ENCODE measurements at regions not wholly inside any gene's neighbourhood (a gene's known extent, or its start where the extent isn't known, plus 50 kb on each side); places are given as distances from the start of the nearest gene placed in this dataset.
"Not testable (repeated sequence)": the region's sequence is repeated elsewhere in the genome, so short reads cannot be mapped to it uniquely, and the experiment has no call there.

GRCh38 chr5:118295045-118295444 lies 693.3 kb downstream of the DTWD2 start:
- H3K9me3 Mint-ChIP-seq: peaks cover 3% of the 10 kb centered on the region
- DNase-seq (ENCODE audit: low read depth, low spot score): no peak
- H3K4me1 Mint-ChIP-seq: peaks cover 5% of the 10 kb centered on the region
- H3K4me3 Mint-ChIP-seq: no peak overlapping the region
- no peak for TF ChIP-seq CTCF (conservative IDR thresholded peaks at IDR 0.05)
- H3K27ac Mint-ChIP-seq (ENCODE audit: unreplicated experiment): no peak overlapping the region
- H3K36me3 Mint-ChIP-seq (ENCODE audit: low read depth): no peaks in the 10 kb centered on the region
- no peaks in the 10 kb centered on the region for H3K27me3 Mint-ChIP-seq (ENCODE audit: low read depth)

- DNase-seq (ENCODE audit: low read depth, low spot score): no peak
- Mint-ChIP-seq H3K27ac (ENCODE audit: unreplicated experiment) (no peak overlapping the region), H3K4me1 (peaks cover 5% of the 10 kb centered on the region), H3K27me3 (ENCODE audit: low read depth) (no peaks in the 10 kb centered on the region), H3K36me3 (ENCODE audit: low read depth) (no peaks in the 10 kb centered on the region), H3K9me3 (peaks cover 3% of the 10 kb centered on the region), H3K4me3 (no peak overlapping the region)
- no peak for TF ChIP-seq CTCF (conservative IDR thresholded peaks at IDR 0.05)
Observed at GRCh38 chr5:118293378-118293777, 695.0 kb downstream of the DTWD2 start.

GRCh38 chr5:118290204-118290603 lies 698.1 kb downstream of the DTWD2 start:
- Mint-ChIP-seq H3K27me3 (ENCODE audit: low read depth) (no peaks in the 10 kb centered on the region), H3K9me3 (peaks cover 3% of the 10 kb centered on the region), H3K27ac (ENCODE audit: unreplicated experiment) (no peak overlapping the region), H3K4me1 (peaks cover 5% of the 10 kb centered on the region), H3K4me3 (no peak overlapping the region), H3K36me3 (ENCODE audit: low read depth) (no peaks in the 10 kb centered on the region)
- no peak for DNase-seq (ENCODE audit: low read depth, low spot score)
- no peak for TF ChIP-seq CTCF (conservative IDR thresholded peaks at IDR 0.05)

DNA sequence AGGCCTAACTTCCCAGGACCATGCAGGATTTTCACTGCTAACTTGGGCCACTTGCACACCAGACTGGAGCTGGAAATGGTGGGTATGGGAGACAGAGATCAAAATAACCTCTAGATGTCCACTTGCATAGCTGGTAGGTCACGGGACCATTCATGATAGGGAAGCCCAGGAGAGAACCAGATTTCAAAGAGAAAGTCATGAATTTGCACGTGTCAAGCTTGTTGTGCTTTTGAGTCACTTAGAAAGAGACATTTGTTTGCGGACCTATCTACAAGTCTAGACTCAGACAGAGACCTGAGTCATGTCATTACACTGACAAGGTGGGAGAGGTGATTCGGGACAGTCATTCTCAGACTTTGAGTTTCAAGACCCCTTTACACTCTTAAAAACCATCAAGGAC lies 704.1 kb downstream of the DTWD2 start:
- H3K27me3 Mint-ChIP-seq (ENCODE audit: low read depth); H3K27ac Mint-ChIP-seq (ENCODE audit: unreplicated experiment); H3K4me1 Mint-ChIP-seq; DNase-seq (ENCODE audit: low read depth, low spot score); H3K36me3 Mint-ChIP-seq (ENCODE audit: low read depth); H3K4me3 Mint-ChIP-seq; H3K9me3 Mint-ChIP-seq: not testable (repeated sequence)

DNA sequence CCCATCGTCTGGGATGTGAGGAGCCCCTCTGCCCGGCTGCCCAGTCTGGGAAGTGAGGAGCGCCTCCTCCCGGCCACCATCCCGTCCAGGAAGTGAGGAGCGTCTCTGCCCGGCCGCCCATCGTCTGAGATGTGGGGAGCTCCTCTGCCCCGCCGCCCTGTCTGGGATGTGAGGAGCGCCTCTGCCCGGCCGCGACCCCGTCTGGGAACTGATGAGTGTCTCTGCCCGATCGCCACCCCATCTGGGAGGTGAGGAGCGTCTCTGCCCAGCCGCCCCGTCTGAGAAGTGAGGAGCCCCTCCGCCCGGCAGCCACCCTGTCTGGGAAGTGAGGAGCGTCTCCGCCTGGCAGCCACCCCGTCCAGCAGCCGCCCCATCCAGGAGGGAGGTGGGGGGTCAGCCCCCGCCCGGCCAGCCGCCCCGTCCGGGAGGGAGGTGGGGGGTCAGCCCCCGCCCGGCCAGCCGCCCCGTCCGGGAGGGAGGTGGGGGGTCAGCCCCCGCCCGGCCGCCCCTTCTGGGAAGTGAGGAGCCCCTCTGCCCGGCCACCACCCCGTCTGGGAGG lies 705.8 kb downstream of the DTWD2 start:
- not testable (repeated sequence) for H3K4me3 Mint-ChIP-seq; H3K9me3 Mint-ChIP-seq; DNase-seq (ENCODE audit: low read depth, low spot score); H3K36me3 Mint-ChIP-seq (ENCODE audit: low read depth); H3K4me1 Mint-ChIP-seq; H3K27ac Mint-ChIP-seq (ENCODE audit: unreplicated experiment); H3K27me3 Mint-ChIP-seq (ENCODE audit: low read depth)

GRCh38 chr5:118279540-118280294 lies 708.6 kb downstream of the DTWD2 start:
- Mint-ChIP-seq H3K4me1 (no peaks in the 10 kb centered on the region), H3K9me3 (peaks cover 2% of the 10 kb centered on the region), H3K27ac (ENCODE audit: unreplicated experiment) (no peak overlapping the region), H3K4me3 (no peak overlapping the region), H3K36me3 (ENCODE audit: low read depth) (no peaks in the 10 kb centered on the region), H3K27me3 (ENCODE audit: low read depth) (no peaks in the 10 kb centered on the region)
- TF ChIP-seq CTCF (conservative IDR thresholded peaks at IDR 0.05): no peak
- DNase-seq (ENCODE audit: low read depth, low spot score): no peak

All from neural crest cell (in vitro differentiated cells).